K562 (cell line): ENCODE measurements at regions not wholly inside any gene's neighbourhood (a gene's known extent, or its start where the extent isn't known, plus 50 kb on each side); places are given as distances from the start of the nearest gene placed in this dataset.

Experiments
- ATAC-seq: fragments of 200-7000 bp; cut with Tn5 transposase; 3 replicates; pipeline ENCODE4 v1.9.1; 2020; ENCODE audit warnings: moderate library complexity
- BruUV-seq: library from RNA; stranded (reverse); fragments of 400-500 nt; replicated peaks from 2 replicates; lab custom pipeline; 2021; lab: Mats Ljungman, UMichigan
- CTCF ChIA-PET: fragments of 300-600 bp; formaldehyde crosslinking; extraction: SDS; loops from one replicate; lab custom pipeline; 2021; ENCODE audit warnings: low intra/inter-chr PET ratio; lab: Yijun Ruan, JAX
- POLR2A ChIA-PET: fragments of 300-600, 350-650 bp; sonication (Branson Sonifier 250); formaldehyde crosslinking; extraction: SDS; loops from one replicate; lab custom pipeline; 2021; ENCODE audit warnings: antibody characterized with exemption, inconsistent platforms; lab: Yijun Ruan, JAX
- DNase-seq, 4 experiments: peaks; one replicate each; pipeline versions ENCODE4 v3.0.0 to v3.0.0-alpha.2; 2011 to 2018; ENCODE audit warnings: low spot score in 3 of 4, mixed read lengths in 3 of 4; ENCODE audit errors: extremely low read depth in 1 of 4
- FAIRE-seq: peaks from 2 replicates; lab custom pipeline; 2011; peaks lifted over from hg19 to GRCh38; lab: Jason Lieb, UNC
- H2AFZ ChIP-seq: 2 replicates; pipeline ENCODE4 v1.6.0; 2011; ENCODE audit warnings: low read depth, low read length, control low read depth, inconsistent platforms
- H3K27ac ChIP-seq: fragments of 200-600 bp; 3 replicates; pipeline ENCODE4 v1.8.0; 2011; ENCODE audit warnings: low read depth, mild to moderate bottlenecking, control low read depth, inconsistent platforms, low read length, moderate library complexity, mixed read lengths; ENCODE audit errors: extremely low read depth
- H3K27me3 ChIP-seq, 2 experiments: fragments of 300-600 bp in 1 of 2; 2 replicates in 1 of 2; 3 replicates in 1 of 2; pipeline versions ENCODE4 v1.6.0 to v1.8.0; 2011; ENCODE audit warnings: inconsistent platforms in 2 of 2, low read length in 2 of 2, mild to moderate bottlenecking in 1 of 2, mixed read lengths in 1 of 2, moderate library complexity in 1 of 2; ENCODE audit not compliant: control insufficient read depth in 2 of 2, insufficient read depth in 2 of 2
- H3K36me3 ChIP-seq: fragments of 300-600 bp; 3 replicates; pipeline ENCODE4 v1.8.0; 2011; ENCODE audit warnings: mild to moderate bottlenecking, low read length, inconsistent platforms; ENCODE audit not compliant: control insufficient read depth, insufficient read depth
- H3K4me1 ChIP-seq, 2 experiments: fragments of 200-600 bp in 1 of 2; replicated peaks in 1 of 2; 2 replicates in 1 of 2; 3 replicates in 1 of 2; pipeline versions ENCODE4 v1.5.1 to v1.8.0; 2011; ENCODE audit warnings: inconsistent platforms in 2 of 2, low read length in 2 of 2, mild to moderate bottlenecking in 1 of 2, mixed read lengths in 1 of 2, moderate library complexity in 1 of 2; ENCODE audit not compliant: control insufficient read depth in 2 of 2, insufficient read depth in 2 of 2
- H3K4me2 ChIP-seq: 2 replicates; pipeline ENCODE4 v1.6.1; 2011; ENCODE audit warnings: low read length, control low read depth, inconsistent platforms, mixed read lengths; ENCODE audit not compliant: insufficient read depth
- H3K4me3 ChIP-seq: fragments of 200-600 bp; sonication (generic), shearing (Covaris generic); 2 replicates; pipeline ENCODE4 v1.5.1; 2016; ENCODE audit warnings: control low read depth, inconsistent platforms
- H3K79me2 ChIP-seq: fragments of 200-600 bp; 3 replicates; pipeline ENCODE4 v1.8.0; 2011; ENCODE audit warnings: low read length, inconsistent platforms; ENCODE audit not compliant: control insufficient read depth, insufficient read depth
- H3K9ac ChIP-seq, 2 experiments: 2 replicates each; pipeline versions ENCODE4 v1.6.0 to v1.6.1; 2011; ENCODE audit warnings: low read depth in 2 of 2, low read length in 2 of 2, control low read depth in 1 of 2, inconsistent platforms in 1 of 2, mild to moderate bottlenecking in 1 of 2, mixed read lengths in 1 of 2; ENCODE audit not compliant: insufficient read depth in 1 of 2
- H3K9me1 ChIP-seq: one replicate; pipeline ENCODE4 v1.6.0; 2011; ENCODE audit warnings: inconsistent platforms, mild to moderate bottlenecking, low read length, moderate library complexity; ENCODE audit not compliant: control insufficient read depth, insufficient read depth
- H3K9me3 ChIP-seq: replicated peaks from 2 replicates; pipeline ENCODE4 v1.5.1; 2011; ENCODE audit warnings: low read depth, low read length, inconsistent platforms; ENCODE audit not compliant: control insufficient read depth, insufficient read depth
- H4K20me1 ChIP-seq: replicated peaks from 2 replicates; pipeline ENCODE4 v1.6.1; 2011; ENCODE audit warnings: low read length, inconsistent platforms, mixed read lengths; ENCODE audit not compliant: control insufficient read depth, insufficient read depth
- ARHGAP35 ChIP-seq: fragments of 450-650 bp; IDR thresholded peaks from 2 replicates; pipeline ENCODE4 v1.6.1; 2018; ENCODE audit not compliant: partially characterized antibody
- CBX1 ChIP-seq: sonication (generic); IDR thresholded peaks from 2 replicates; pipeline ENCODE4 v1.6.1; 2016; ENCODE audit warnings: antibody characterized with exemption, low read depth, mild to moderate bottlenecking
- CREB3 ChIP-seq: fragments of 450-650 bp; conservative IDR thresholded peaks from 2 replicates; pipeline ENCODE4 v1.6.1; 2016; ENCODE audit warnings: missing genetic modification characterization, low read depth, mild to moderate bottlenecking, missing compliant biosample characterization, moderate library complexity
- ILK ChIP-seq: fragments of 450-650 bp; IDR thresholded peaks from 2 replicates; pipeline ENCODE4 v1.6.1; 2016; ENCODE audit warnings: missing genetic modification characterization, low read depth, mild to moderate bottlenecking, missing compliant biosample characterization, moderate library complexity, borderline replicate concordance
- MITF ChIP-seq: IDR thresholded peaks from 2 replicates; pipeline ENCODE4 v1.6.1; 2014; ENCODE audit warnings: antibody characterized with exemption
- NFYB ChIP-seq: IDR thresholded peaks from 2 replicates; pipeline ENCODE4 v1.6.1; 2011; ENCODE audit warnings: mild to moderate bottlenecking, moderate library complexity; ENCODE audit not compliant: insufficient read length; ENCODE audit errors: extremely low read depth
- RBM34 ChIP-seq: fragments of 200-400 bp; formaldehyde crosslinking; IDR thresholded peaks from 2 replicates; pipeline ENCODE4 v1.6.1; 2018; ENCODE audit warnings: low read length, borderline replicate concordance; ENCODE audit not compliant: insufficient read depth
- UBTF ChIP-seq, 2 experiments: IDR thresholded peaks; 2 replicates each; pipeline ENCODE4 v1.6.1; 2012; ENCODE audit warnings: improper control_type of control experiment in 2 of 2, low read depth in 2 of 2, low read length in 2 of 2, borderline replicate concordance in 1 of 2
- ZBTB49 ChIP-seq: sonication (generic); formaldehyde crosslinking; IDR thresholded peaks from 2 replicates; pipeline ENCODE4 v1.8.0; 2022; ENCODE audit warnings: missing genetic modification reagents, mild to moderate bottlenecking, borderline replicate concordance
- ZNF639 ChIP-seq, 2 experiments: fragments of 200-800 bp in 1 of 2; sonication (Bioruptor generic) in 1 of 2; sonication (generic) in 1 of 2; formaldehyde crosslinking in 1 of 2; IDR thresholded peaks in 1 of 2; conservative IDR thresholded peaks in 1 of 2; 2 replicates each; pipeline versions ENCODE4 v1.5.0 to v1.6.1; 2016 to 2020; ENCODE audit warnings: missing compliant biosample characterization in 1 of 2, missing genetic modification characterization in 1 of 2, missing genetic modification reagents in 1 of 2
- ZSCAN29 ChIP-seq: fragments of 450-650 bp; IDR thresholded peaks from 2 replicates; pipeline ENCODE4 v1.6.1; 2017
- ZSCAN32 ChIP-seq: fragments of 450-650 bp; formaldehyde crosslinking; IDR thresholded peaks from 2 replicates; pipeline ENCODE4 v1.4.0; 2020; ENCODE audit warnings: mild to moderate bottlenecking, moderate library complexity
- WGBS: fragments of 100-300 bp; shearing (Covaris generic); methylation state at CpG from one replicate; pipeline ENCODE4 v1.1.6; 2016; ENCODE audit warnings: low coverage, mixed read lengths; ENCODE audit not compliant: insufficient coverage; ENCODE audit errors: missing lambda C conversion rate; 5-methylcytosine and 5-hydroxymethylcytosine counted together
- in situ Hi-C: fragments of 300-500 bp; cut with MboI; formaldehyde crosslinking; loops from 4 replicates; pipeline ENCODE4 v1.15.0; 2018; ENCODE audit warnings: inconsistent platforms, mixed read lengths
- intact Hi-C: fragments of 100-400 bp; cut with micrococcal nuclease; formaldehyde crosslinking; loops from 2 replicates; pipeline ENCODE4 v1.14.2; 2022

GRCh38 chr5:128895122-128895521, 70.2 kb upstream of the SLC27A6 start (continued):
- TF ChIP-seq ZBTB49 (CRISPR knock-in tag), result no peak
- TF ChIP-seq ARHGAP35, result no peak

- no peaks in the 10 kb centered on the region for H3K9me1 ChIP-seq
- ATAC-seq (no peak), FAIRE-seq (no peak), DNase-seq (no peak)
- no peaks in the 10 kb centered on the region for H3K36me3 ChIP-seq
- no peaks in the 10 kb centered on the region for H3K9me3 ChIP-seq
- ChIA-PET POLR2A (no interaction called here), CTCF (no interaction called here)
- H3K9ac ChIP-seq, result no peak overlapping the region
- no peaks in the 10 kb centered on the region for H4K20me1 ChIP-seq
- H3K4me2 ChIP-seq, result no peak overlapping the region
- WGBS, result 0% methylated on average over 2 of the region's 2 CpGs
- H3K4me1 ChIP-seq, result no peaks in the 10 kb centered on the region
- in situ Hi-C loops (no loop called here), intact Hi-C loops (no loop called here)
- H2AFZ ChIP-seq, result no peak overlapping the region
- no peaks in the 10 kb centered on the region for H3K27me3 ChIP-seq
- H3K27ac ChIP-seq, result no peak overlapping the region
- H3K79me2 ChIP-seq, result no peaks in the 10 kb centered on the region
- H3K4me3 ChIP-seq, result no peak overlapping the region
- BruUV-seq, result no TSS peak
- no peak for TF ChIP-seq UBTF (IDR thresholded peaks at IDR 0.05; ENCODE audit: borderline replicate concordance in 1 of 2, low read depth in 2 of 2, low read length in 2 of 2)
- no peak for TF ChIP-seq CREB3 (tag)
- no peak for TF ChIP-seq ILK (tag)
- TF ChIP-seq CBX1, result no peak
- no peak for TF ChIP-seq NFYB
- no peak for TF ChIP-seq ZSCAN29
- TF ChIP-seq ZSCAN32 (CRISPR knock-in tag), result no peak
- no peak for TF ChIP-seq MITF
- TF ChIP-seq RBM34, result no peak
- no peak for TF ChIP-seq ZNF639 (CRISPR knock-in tag; conservative IDR thresholded peaks at IDR 0.05 in 1 of 2, IDR thresholded peaks at IDR 0.05 in 1 of 2)
These were observed 68.6 kb upstream of the SLC27A6 start for GRCh38 chr5:128896675-128897074.
